SK-MEL-5 (cell line): ENCODE measurements at regions not wholly inside any gene's neighbourhood (a gene's known extent, or its start where the extent isn't known, plus 50 kb on each side); places are given as distances from the start of the nearest gene placed in this dataset.

ENCODE experiments used
- DNase-seq: peaks from one replicate; pipeline ENCODE4 v3.0.0-alpha.2; 2016; ENCODE audit warnings: low read depth, low spot score
- in situ Hi-C: cut with HindIII; loops from 2 replicates; pipeline ENCODE4 v1.10.0; 2016; ENCODE audit warnings: low sequenced_read_pairs, high pct_unique_total_duplicates, low pct_unique_long_range_greater_than_20kb

- DNase-seq = no peak
- in situ Hi-C loops = no loop called here
Measured at GRCh38 chr2:145012806-145013205, 492.9 kb upstream of the ZEB2 start.

- no peak for DNase-seq
- in situ Hi-C loops = no loop called here
Measured at GRCh38 chr2:145012214-145012670, 492.3 kb upstream of the ZEB2 start.

- DNase-seq = no peak
- in situ Hi-C loops = no loop called here
Measured at GRCh38 chr2:145010635-145011034, 490.7 kb upstream of the ZEB2 start.

DNA sequence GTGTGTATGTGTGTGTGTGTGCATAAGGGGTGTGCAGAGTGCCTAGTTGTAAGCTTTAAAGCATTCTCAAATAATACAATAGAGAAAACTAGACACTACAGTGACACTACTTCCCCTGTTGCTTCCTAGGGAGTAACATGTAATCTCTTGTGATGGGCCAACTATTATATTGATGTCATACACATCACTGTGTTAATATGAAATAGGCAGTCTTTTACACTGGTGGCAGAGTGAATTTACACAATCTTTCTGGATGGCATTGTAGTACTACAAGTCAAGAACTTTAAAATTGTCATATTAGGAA, 488.0 kb upstream of the ZEB2 start:
- DNase-seq = no peak
- in situ Hi-C loops = no loop called here

GRCh38 chr2:145007093-145007959, 487.4 kb upstream of the ZEB2 start:
- DNase-seq = peak; percentile 83
- in situ Hi-C loops = no loop called here

GRCh38 chr2:145002624-145003023, 482.7 kb upstream of the ZEB2 start:
- DNase-seq = no peak
- in situ Hi-C loops = no loop called here

GRCh38 chr2:145000376-145000775, 480.5 kb upstream of the ZEB2 start:
- in situ Hi-C loops = no loop called here
- DNase-seq = no peak

- DNase-seq = no peak
Measured at GRCh38 chr2:144999936-145000335, 480.0 kb upstream of the ZEB2 start.

GRCh38 chr2:144999071-144999875, 479.4 kb upstream of the ZEB2 start:
- DNase-seq = no peak
- in situ Hi-C loops = no loop called here

More at GRCh38 chr2:144999936-145000335, 480.0 kb upstream of the ZEB2 start:
- in situ Hi-C loops = no loop called here

- in situ Hi-C loops = no loop called here
Measured at GRCh38 chr2:144998435-144998834, 478.5 kb upstream of the ZEB2 start.

GRCh38 chr2:144996225-144996795, 476.4 kb upstream of the ZEB2 start:
- no peak for DNase-seq
- in situ Hi-C loops = no loop called here

More at GRCh38 chr2:144998435-144998834, 478.5 kb upstream of the ZEB2 start:
- DNase-seq = no peak

DNA sequence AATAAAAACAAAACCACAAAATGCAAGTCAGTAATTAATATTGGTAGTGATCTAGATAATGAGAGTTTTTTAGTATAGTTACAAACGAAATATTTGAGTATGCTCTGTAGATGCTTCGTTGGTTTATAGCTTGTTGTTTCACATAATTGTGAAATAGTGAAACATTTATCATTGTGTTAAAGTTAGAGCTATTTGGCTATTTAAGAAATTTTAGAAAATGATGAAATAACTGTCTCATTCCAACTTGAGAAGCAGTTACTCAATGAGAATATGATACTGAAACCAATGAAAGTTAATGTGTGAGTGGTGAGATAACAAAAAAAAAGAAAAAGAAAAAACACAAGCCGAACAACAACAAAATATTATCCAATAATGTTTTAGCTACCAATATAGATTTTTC, 475.6 kb upstream of the ZEB2 start:
- no peak for DNase-seq
- in situ Hi-C loops = no loop called here

DNA sequence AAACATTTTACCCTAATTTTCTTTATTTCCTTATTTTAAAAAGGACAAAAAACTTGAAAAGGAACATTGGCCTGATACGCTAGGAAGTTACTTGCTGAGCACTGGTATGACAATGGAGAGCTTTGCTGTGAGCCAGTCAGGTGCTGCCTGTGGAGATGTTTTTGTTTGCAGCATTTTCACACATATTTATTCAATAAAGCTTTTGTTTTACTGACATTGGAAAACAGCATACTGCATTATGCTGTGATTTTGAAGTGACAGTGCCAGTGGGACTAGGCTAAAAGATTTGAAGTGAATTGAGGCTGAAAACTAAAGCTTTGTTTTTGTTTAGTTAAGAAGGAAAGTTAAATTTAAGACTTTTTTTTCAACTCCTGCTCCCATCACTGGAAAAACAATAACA, 470.7 kb upstream of the ZEB2 start:
- in situ Hi-C loops = no loop called here
- peak; percentile 16 for DNase-seq

DNA sequence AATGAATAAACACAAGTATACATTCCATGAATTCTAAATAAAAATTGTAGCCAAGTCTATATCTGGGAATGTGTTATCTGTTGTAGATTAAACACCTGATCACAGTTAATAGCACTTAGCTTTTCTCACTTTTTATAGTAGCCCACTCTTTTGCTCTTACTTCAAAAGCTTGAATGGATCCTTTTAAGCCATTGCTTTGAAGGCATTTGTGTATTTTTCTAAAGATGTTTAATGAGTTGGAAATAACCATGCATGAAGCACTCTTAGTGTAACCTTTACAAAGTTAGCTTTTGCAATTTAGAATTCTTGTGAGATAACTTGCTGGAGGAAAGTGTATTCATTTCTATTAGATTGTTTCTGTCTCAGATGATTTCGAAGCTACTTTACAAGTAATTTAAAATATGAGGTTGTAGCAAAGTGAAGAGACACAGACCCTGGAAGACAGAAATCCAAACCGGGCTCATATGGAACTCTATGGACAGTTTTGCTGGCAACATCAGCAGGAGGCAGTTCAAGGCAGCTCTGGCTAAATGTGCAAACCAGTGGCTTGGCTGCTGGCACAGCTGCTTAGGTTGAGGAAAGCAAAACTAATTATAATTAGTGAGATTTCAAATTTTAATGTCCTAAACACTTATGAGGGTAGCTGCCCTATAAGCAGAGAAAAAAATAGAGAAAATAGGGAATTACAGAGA, 469.8 kb upstream of the ZEB2 start:
- in situ Hi-C loops = no loop called here

GRCh38 chr2:144988591-144988990, 468.7 kb upstream of the ZEB2 start:
- DNase-seq = no peak
- in situ Hi-C loops = no loop called here

More for the DNA sequence above, 469.8 kb upstream of the ZEB2 start:
- DNase-seq = no peak

GRCh38 chr2:144986691-144987090, 466.8 kb upstream of the ZEB2 start:
- in situ Hi-C loops = no loop called here
- no peak for DNase-seq

DNA sequence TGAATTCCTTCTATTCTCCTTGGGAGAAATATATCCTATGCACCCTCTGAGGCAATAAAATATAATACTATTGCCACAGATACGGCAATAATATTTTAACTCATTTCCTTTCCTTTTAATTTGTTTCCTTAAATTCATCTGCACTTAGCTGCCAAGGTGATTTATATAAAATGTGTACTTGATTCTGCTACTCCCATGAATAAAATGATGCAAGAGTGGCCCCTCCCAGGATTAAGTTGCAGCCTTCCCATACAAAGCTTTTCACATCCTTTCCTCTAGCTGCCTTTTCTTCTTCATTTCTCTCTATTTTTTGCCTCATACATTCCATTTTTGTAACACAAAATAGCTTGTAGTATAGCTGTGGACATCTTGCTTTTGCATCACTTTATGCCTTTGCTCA, 464.1 kb upstream of the ZEB2 start:
- in situ Hi-C loops = no loop called here
- DNase-seq = no peak

DNA sequence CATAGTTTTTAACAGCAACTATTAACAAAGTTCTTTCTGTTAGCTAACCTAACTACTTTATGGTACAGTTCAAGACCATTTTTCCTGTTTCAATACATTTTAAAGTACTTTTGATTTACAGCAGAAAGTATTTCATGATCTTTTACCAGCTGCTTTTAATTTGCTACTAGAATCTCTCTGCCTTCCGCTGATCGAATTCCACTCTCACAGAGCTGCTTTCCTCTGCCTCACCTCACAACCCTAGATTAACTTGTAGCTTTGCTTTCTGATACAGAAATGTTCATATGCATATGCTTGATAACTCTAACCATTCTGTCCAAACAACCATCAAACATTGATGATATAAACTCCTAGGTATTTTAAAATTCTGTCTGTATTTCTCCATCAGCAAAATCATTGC, 463.2 kb upstream of the ZEB2 start:
- in situ Hi-C loops = no loop called here
- no peak for DNase-seq
